Cardiac muscle cell (in vitro differentiated cells and primary cell): ENCODE measurements at regions not wholly inside any gene's neighbourhood (a gene's known extent, or its start where the extent isn't known, plus 50 kb on each side); places are given as distances from the start of the nearest gene placed in this dataset.

Experiments
- DNase-seq, 2 donors: peaks; one replicate each; pipeline versions ENCODE4 v3.0.0 to v3.0.0-alpha.2; 2010 to 2017; ENCODE audit warnings: low read depth in 1 of 2, low spot score in 1 of 2
- H3K27ac ChIP-seq: fragments of 200-600 bp; sonication (generic); 2 replicates; pipeline ENCODE4 v1.5.1; 2016
- H3K27me3 ChIP-seq: fragments of 200-600 bp; sonication (generic); 2 replicates; pipeline ENCODE4 v1.6.0; 2016; ENCODE audit warnings: control low read depth
- H3K36me3 ChIP-seq: fragments of 200-600 bp; sonication (generic); 2 replicates; pipeline ENCODE4 v1.5.1; 2016; ENCODE audit warnings: control low read depth
- H3K4me1 ChIP-seq: fragments of 200-600 bp; sonication (generic); 2 replicates; pipeline ENCODE4 v1.8.1; 2017; ENCODE audit warnings: low read depth, mild to moderate bottlenecking, mixed run types
- H3K4me3 ChIP-seq: fragments of 200-600 bp; sonication (generic); 2 replicates; pipeline ENCODE4 v1.5.1; 2016; ENCODE audit warnings: mild to moderate bottlenecking
- H3K9me3 ChIP-seq: fragments of 200-600 bp; sonication (generic); 2 replicates; pipeline ENCODE4 v1.5.1; 2017; ENCODE audit warnings: low read depth, mild to moderate bottlenecking, control low read depth
- TF ChIP-seq, protein P1 (sequence below): IDR thresholded peaks from 2 replicates; pipeline ENCODE4 v1.5.1; 2012; ENCODE audit warnings: low read depth, mild to moderate bottlenecking, low read length

DNA sequence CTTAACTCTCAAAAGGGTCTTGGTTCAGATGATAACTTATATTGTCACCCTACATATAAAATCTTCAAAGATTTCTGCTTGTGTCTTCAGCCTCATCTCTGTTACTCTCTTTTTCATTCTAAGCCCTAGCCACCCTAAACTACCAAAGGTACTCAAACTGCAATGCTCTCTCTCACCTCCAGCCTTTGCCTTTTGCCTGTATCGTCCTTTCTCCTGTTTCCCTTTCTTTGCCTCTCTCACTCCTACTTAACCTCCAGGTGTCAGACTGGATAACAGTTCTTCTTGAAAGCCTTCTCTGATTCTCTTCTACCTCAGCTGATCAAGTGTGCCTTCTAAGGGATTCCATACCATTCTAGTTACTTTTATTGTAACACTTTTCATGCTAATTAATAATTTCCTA lies 149.8 kb downstream of the SERPINI1 start:
- Histone ChIP-seq H3K36me3 (no peaks in the 10 kb centered on the region), H3K9me3 (no peaks in the 10 kb centered on the region), H3K4me3 (no peak overlapping the region), H3K27ac (no peak overlapping the region), H3K4me1 (no peaks in the 10 kb centered on the region), H3K27me3 (no peaks in the 10 kb centered on the region)
- DNase-seq, result no peak
- TF ChIP-seq, protein P1, sequence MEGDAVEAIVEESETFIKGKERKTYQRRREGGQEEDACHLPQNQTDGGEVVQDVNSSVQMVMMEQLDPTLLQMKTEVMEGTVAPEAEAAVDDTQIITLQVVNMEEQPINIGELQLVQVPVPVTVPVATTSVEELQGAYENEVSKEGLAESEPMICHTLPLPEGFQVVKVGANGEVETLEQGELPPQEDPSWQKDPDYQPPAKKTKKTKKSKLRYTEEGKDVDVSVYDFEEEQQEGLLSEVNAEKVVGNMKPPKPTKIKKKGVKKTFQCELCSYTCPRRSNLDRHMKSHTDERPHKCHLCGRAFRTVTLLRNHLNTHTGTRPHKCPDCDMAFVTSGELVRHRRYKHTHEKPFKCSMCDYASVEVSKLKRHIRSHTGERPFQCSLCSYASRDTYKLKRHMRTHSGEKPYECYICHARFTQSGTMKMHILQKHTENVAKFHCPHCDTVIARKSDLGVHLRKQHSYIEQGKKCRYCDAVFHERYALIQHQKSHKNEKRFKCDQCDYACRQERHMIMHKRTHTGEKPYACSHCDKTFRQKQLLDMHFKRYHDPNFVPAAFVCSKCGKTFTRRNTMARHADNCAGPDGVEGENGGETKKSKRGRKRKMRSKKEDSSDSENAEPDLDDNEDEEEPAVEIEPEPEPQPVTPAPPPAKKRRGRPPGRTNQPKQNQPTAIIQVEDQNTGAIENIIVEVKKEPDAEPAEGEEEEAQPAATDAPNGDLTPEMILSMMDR, result no peak

DNA sequence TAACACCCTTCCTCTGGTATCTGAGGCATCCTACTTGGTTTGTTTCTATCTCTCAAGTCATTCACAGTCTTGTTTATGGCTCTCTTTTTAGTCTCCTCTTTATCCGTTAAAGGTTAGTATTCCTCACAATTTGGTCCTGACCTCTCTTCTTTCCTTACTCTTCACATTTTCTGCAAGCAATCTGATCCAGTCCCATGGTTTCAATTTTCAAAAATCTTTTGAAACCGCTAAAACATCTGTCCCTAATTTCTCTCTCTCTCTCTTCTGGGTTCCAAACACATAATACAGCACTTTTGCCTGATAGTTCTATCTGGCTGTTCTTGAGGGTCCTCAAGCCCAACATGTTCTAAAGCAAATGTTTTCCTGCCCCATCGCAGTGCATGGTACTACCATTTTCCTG lies 149.0 kb downstream of the SERPINI1 start:
- Histone ChIP-seq H3K4me1 (no peaks in the 10 kb centered on the region), H3K27me3 (no peaks in the 10 kb centered on the region), H3K4me3 (no peak overlapping the region), H3K9me3 (no peaks in the 10 kb centered on the region), H3K36me3 (no peaks in the 10 kb centered on the region), H3K27ac (no peak overlapping the region)
- TF ChIP-seq, protein P1, result no peak
- DNase-seq, result no peak

GRCh38 chr3:167883452-167883851 lies 147.9 kb downstream of the SERPINI1 start:
- Histone ChIP-seq H3K27ac (no peak overlapping the region), H3K36me3 (no peaks in the 10 kb centered on the region), H3K27me3 (no peaks in the 10 kb centered on the region), H3K9me3 (no peaks in the 10 kb centered on the region), H3K4me3 (no peak overlapping the region), H3K4me1 (no peaks in the 10 kb centered on the region)
- TF ChIP-seq, protein P1, result no peak
- DNase-seq, result no peak

DNA sequence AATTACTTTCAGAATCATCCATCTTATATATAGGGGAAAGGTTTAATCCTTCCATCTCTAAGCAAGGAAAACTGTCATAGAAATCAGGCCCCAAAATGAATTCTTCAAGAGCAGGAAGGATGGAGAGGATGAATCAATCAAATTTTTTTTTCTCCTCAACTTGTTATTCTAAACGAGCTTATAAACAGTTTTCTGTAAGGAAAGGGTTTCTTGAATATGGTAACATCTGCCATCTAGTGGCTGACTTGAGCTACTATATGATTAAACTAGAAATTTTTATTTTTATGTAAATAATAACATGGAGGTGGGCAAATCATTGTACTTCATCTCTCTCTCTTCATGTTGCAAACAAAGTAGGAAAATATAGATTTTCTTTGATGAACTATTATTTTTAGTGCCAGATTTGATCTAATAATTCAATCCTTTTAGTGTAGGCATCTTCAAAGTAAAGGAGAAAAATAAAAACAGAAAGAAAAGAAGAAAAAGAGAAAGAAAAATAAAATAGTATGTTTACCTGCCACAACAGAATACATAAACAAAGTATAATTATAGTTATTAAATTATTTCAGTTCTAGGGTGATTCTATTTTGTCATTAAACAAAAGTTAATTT lies 146.6 kb downstream of the SERPINI1 start:
- Histone ChIP-seq H3K27me3 (no peaks in the 10 kb centered on the region), H3K9me3 (no peaks in the 10 kb centered on the region), H3K36me3 (no peaks in the 10 kb centered on the region), H3K27ac (no peak overlapping the region), H3K4me3 (no peak overlapping the region), H3K4me1 (no peaks in the 10 kb centered on the region)
- peak; percentile 59 to 72 for DNase-seq
- TF ChIP-seq, protein P1, result peak; percentile 54

DNA sequence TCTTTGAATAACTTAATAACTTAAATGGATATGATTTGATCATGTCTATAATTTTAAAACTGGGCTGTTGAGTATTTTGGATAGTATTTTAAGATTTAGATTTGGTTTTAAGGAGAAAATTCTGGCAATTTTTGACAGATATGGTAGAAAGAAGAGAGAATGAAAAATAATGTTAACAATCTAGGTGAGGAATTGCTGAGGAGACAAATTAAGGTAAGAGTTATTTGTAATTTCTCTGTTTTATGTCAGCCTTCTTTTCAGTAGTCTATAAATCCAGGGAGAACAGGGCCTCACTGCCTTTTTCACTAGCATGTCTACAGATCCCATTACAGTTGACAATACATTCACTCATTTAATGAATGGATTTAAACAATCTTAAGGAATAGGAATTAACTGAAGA lies 144.7 kb downstream of the SERPINI1 start:
- no peak for DNase-seq
- Histone ChIP-seq H3K4me1 (no peaks in the 10 kb centered on the region), H3K4me3 (no peak overlapping the region), H3K27ac (no peak overlapping the region), H3K9me3 (no peaks in the 10 kb centered on the region), H3K27me3 (no peaks in the 10 kb centered on the region), H3K36me3 (no peaks in the 10 kb centered on the region)
- TF ChIP-seq, protein P1, result no peak
